NOMO-1 treated with dmso at 0.1 percent for 144 hours (cell line): ENCODE measurements at regions not wholly inside any gene's neighbourhood (a gene's known extent, or its start where the extent isn't known, plus 50 kb on each side); places are given as distances from the start of the nearest gene placed in this dataset.
"Not testable (repeated sequence)": the region's sequence is repeated elsewhere in the genome, so short reads cannot be mapped to it uniquely, and the experiment has no call there.

Experiments
- DNase-seq: peaks from one replicate; lab custom pipeline; 2025; ENCODE audit not compliant: unreplicated experiment; lab: John Stamatoyannopoulos, UW

- DNase-seq: no peak
These were observed 455.4 kb upstream of the GYPC start for GRCh38 chr2:126200538-126200937.

- DNase-seq: no peak
These were observed 447.7 kb upstream of the GYPC start for GRCh38 chr2:126208266-126208665.

- no peak for DNase-seq
These were observed 443.2 kb upstream of the GYPC start for GRCh38 chr2:126212735-126213134.

- no peak for DNase-seq
These were observed 436.9 kb upstream of the GYPC start for GRCh38 chr2:126219081-126219480.

- DNase-seq: no peak
These were observed 435.6 kb upstream of the GYPC start for GRCh38 chr2:126220331-126220730.

- DNase-seq: no peak
These were observed 434.5 kb upstream of the GYPC start for GRCh38 chr2:126221506-126221905.

- DNase-seq: no peak
These were observed 433.7 kb upstream of the GYPC start for GRCh38 chr2:126222278-126222677.

- no peak for DNase-seq
These were observed 431.2 kb upstream of the GYPC start for GRCh38 chr2:126224776-126225175.

- DNase-seq: no peak
These were observed 428.7 kb upstream of the GYPC start for GRCh38 chr2:126227250-126227649.

GRCh38 chr2:126228531-126228930 is 427.4 kb upstream of the GYPC start:
- DNase-seq: no peak

GRCh38 chr2:126238251-126238650 is 417.7 kb upstream of the GYPC start:
- DNase-seq: no peak

- DNase-seq: no peak
These were observed 416.5 kb upstream of the GYPC start for GRCh38 chr2:126239320-126239955.

GRCh38 chr2:126241001-126241400 is 415.0 kb upstream of the GYPC start:
- no peak for DNase-seq

- no peak for DNase-seq
These were observed 414.5 kb upstream of the GYPC start for GRCh38 chr2:126241411-126241810.

- DNase-seq: no peak
These were observed 411.0 kb upstream of the GYPC start for GRCh38 chr2:126244937-126245336.

GRCh38 chr2:126253669-126254068 is 402.3 kb upstream of the GYPC start:
- no peak for DNase-seq

GRCh38 chr2:126264625-126265024 is 391.3 kb upstream of the GYPC start:
- no peak for DNase-seq

- DNase-seq: no peak
These were observed 386.0 kb upstream of the GYPC start for GRCh38 chr2:126269911-126270310.

GRCh38 chr2:126270587-126270986 is 385.4 kb upstream of the GYPC start:
- DNase-seq: no peak

GRCh38 chr2:126272401-126272800 is 383.6 kb upstream of the GYPC start:
- DNase-seq: no peak

GRCh38 chr2:126275098-126275497 is 380.9 kb upstream of the GYPC start:
- DNase-seq: no peak

GRCh38 chr2:126276268-126276667 is 379.7 kb upstream of the GYPC start:
- DNase-seq: not testable (repeated sequence)

GRCh38 chr2:126288362-126288761 is 367.6 kb upstream of the GYPC start:
- DNase-seq: no peak
